Left ventricle myocardium inferior (tissue), 1 donor: ENCODE measurements at regions not wholly inside any gene's neighbourhood (a gene's known extent, or its start where the extent isn't known, plus 50 kb on each side); places are given as distances from the start of the nearest gene placed in this dataset.

ENCODE experiments used
- DNase-seq: peaks from one replicate; pipeline ENCODE4 v3.0.0-alpha.2; 2020
- H3K27ac ChIP-seq: fragments of 200-600 bp; replicated peaks from 2 replicates; pipeline ENCODE4 v1.8.0; 2021
- H3K27me3 ChIP-seq: fragments of 200-600 bp; 2 replicates; pipeline ENCODE4 v1.8.0; 2021; ENCODE audit warnings: low read depth
- H3K36me3 ChIP-seq: fragments of 200-600 bp; 2 replicates; pipeline ENCODE4 v1.8.0; 2021
- H3K4me1 ChIP-seq: fragments of 200-600 bp; 2 replicates; pipeline ENCODE4 v1.8.0; 2021
- H3K4me3 ChIP-seq: fragments of 200-600 bp; 2 replicates; pipeline ENCODE4 v1.8.0; 2021; ENCODE audit warnings: mild to moderate bottlenecking, moderate library complexity
- H3K9me3 ChIP-seq: fragments of 200-600 bp; replicated peaks from 2 replicates; pipeline ENCODE4 v1.8.0; 2021
- CTCF ChIP-seq: fragments of 200-600 bp; IDR thresholded peaks from 2 replicates; pipeline ENCODE4 v1.8.0; 2021; ENCODE audit warnings: antibody characterized with exemption, mild to moderate bottlenecking, borderline replicate concordance
- intact Hi-C: fragments of 100-400 bp; cut with micrococcal nuclease; formaldehyde crosslinking; loops from one replicate; pipeline ENCODE4 v1.11.0; 2022
- donor health status: DM: no; HTN: yes; CAD: no; lungs with severe emphysema.

DNA sequence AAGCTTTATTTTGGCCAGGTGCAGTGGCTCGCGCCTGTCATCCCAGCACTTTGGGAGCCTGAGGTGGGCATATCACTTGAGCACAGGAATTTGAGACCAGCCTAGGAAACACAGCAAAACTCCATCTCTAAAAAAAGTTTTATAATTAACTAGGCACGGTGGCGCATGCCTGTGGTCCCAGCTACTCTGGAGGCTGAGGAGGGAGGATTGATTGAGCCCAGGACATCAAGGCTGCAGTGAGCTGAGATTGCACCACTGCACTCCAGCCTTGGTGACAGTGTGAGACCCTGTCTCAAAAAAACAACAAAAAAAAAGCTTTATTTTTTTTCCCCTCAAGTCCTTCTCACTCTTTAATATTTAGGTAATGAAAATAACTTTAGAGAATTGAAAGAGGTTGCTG lies 100.8 kb upstream of the CMC1 start:
- Histone ChIP-seq H3K4me3 (no peak overlapping the region), H3K27ac (peak overlapping the region; percentile 83), H3K9me3 (no peaks in the 10 kb centered on the region), H3K4me1 (peaks cover 8% of the 10 kb centered on the region), H3K27me3 (no peaks in the 10 kb centered on the region), H3K36me3 (no peaks in the 10 kb centered on the region)
- intact Hi-C loops: no loop called here
- no peak for DNase-seq
- no peak for TF ChIP-seq CTCF

DNA sequence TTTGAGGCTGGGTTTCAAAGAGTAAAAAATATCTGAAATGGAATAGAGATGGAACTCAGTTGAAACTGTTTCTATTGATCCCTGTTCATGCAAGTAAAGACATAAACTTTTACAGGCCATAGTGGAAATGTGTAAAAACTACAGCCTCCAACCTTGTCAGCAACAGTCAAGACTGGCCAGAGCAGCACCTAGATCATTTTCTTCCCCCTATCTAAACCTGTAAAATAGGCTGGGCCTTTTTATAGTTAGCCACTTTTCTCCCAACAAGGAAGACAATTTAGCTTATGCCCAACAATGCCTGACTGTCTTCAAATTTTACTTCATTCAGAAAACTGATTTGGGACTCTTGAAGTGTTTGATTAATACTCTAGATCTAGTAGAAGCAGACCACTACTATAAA lies 91.5 kb upstream of the CMC1 start:
- no peak for TF ChIP-seq CTCF
- DNase-seq: no peak
- peak overlapping the region; percentile 78 for H3K27ac ChIP-seq
- no peaks in the 10 kb centered on the region for H3K27me3 ChIP-seq
- no peaks in the 10 kb centered on the region for H3K36me3 ChIP-seq
- H3K4me1 ChIP-seq: peaks cover 16% of the 10 kb centered on the region
- no peak overlapping the region for H3K4me3 ChIP-seq
- intact Hi-C loops: no loop called here
- H3K9me3 ChIP-seq: peaks cover 13% of the 10 kb centered on the region

GRCh38 chr3:28150465-28151206 lies 90.8 kb upstream of the CMC1 start:
- intact Hi-C loops: no loop called here

GRCh38 chr3:28151207-28151550 lies 90.2 kb upstream of the CMC1 start:
- intact Hi-C loops: no loop called here
- no peak for DNase-seq
- Histone ChIP-seq H3K4me3 (peak overlapping the region; percentile 24), H3K27me3 (no peaks in the 10 kb centered on the region), H3K27ac (peak overlapping the region; percentile 78), H3K9me3 (peaks cover 13% of the 10 kb centered on the region), H3K4me1 (peaks cover 16% of the 10 kb centered on the region), H3K36me3 (no peaks in the 10 kb centered on the region)
- TF ChIP-seq CTCF: no peak

More at GRCh38 chr3:28150465-28151206, 90.8 kb upstream of the CMC1 start:
- Histone ChIP-seq H3K9me3 (peaks cover 13% of the 10 kb centered on the region), H3K27me3 (no peaks in the 10 kb centered on the region), H3K4me1 (peaks cover 16% of the 10 kb centered on the region), H3K4me3 (peak overlapping the region; percentile 24), H3K36me3 (no peaks in the 10 kb centered on the region), H3K27ac (peak overlapping the region; percentile 78)
- DNase-seq: no peak
- no peak for TF ChIP-seq CTCF

DNA sequence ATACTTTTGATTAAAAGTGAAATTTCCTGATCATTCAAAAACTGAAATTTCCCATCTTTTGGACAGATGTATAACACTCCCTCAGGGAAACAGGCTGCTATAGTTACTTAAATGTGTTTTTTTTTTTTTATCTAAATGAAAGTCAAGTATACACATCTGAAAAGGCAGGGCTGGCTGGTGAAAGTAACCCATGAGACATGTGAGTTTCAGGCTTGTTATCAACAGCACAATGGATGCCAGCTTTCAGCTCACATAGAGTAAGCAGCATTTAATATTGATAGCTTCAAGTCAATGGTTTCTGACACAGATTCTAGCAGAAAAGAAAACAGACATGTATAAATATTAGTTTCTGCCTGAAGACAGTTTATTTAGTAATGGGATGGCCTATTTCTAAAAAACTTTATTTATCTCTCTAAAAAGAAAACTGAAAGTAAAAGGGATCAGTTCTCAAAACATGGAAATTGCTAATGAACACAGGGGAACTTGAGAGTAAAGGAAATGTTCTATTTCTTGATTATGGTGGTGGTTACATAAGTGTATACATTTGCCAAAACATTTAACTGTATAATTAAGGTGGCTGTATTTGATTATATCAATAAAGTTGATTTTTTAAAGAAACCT lies 89.7 kb upstream of the CMC1 start:
- intact Hi-C loops: no loop called here
- no peak for DNase-seq
- H3K27ac ChIP-seq: peak overlapping the region; percentile 78

More for the DNA sequence above, 89.7 kb upstream of the CMC1 start:
- Histone ChIP-seq H3K4me3 (peak overlapping the region; percentile 24), H3K4me1 (peaks cover 16% of the 10 kb centered on the region), H3K27me3 (no peaks in the 10 kb centered on the region), H3K9me3 (peaks cover 13% of the 10 kb centered on the region), H3K36me3 (no peaks in the 10 kb centered on the region)
- TF ChIP-seq CTCF: no peak
